HG02884 (cell line): ENCODE measurements at regions not wholly inside any gene's neighbourhood (a gene's known extent, or its start where the extent isn't known, plus 50 kb on each side); places are given as distances from the start of the nearest gene placed in this dataset.
A peak's percentile ranks its signal among the peaks of the same experiment; 100 is the strongest.

ENCODE experiments used
- ATAC-seq: cut with Tn5 transposase; IDR thresholded peaks from one replicate; pipeline ENCODE4 v1.9.1; 2021; ENCODE audit warnings: mild to moderate bottlenecking, moderate library complexity; ENCODE audit not compliant: unreplicated experiment

DNA sequence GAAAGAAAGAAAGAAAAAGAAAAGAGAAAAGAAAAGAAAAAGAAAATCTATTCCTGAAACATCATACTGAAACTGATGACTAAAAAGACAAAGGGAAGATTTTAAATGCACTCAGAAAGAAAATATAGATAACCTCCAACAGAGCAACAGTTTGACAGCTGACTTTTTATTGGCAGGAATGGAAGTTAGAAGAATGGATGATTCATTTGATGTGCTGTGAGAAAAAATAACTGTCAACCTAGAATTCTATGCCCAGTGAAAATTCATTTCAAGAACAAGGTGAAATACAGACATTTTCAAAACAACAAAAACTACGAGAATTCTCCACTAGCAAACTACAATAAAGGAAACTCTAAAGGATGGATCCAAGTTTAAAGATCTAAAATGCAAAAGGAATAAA lies 50.5 kb upstream of the HSPA12A start:
- no peak for ATAC-seq

GRCh38 chr10:116796469-116796868 lies 52.8 kb upstream of the ENO4 start:
- no peak for ATAC-seq

DNA sequence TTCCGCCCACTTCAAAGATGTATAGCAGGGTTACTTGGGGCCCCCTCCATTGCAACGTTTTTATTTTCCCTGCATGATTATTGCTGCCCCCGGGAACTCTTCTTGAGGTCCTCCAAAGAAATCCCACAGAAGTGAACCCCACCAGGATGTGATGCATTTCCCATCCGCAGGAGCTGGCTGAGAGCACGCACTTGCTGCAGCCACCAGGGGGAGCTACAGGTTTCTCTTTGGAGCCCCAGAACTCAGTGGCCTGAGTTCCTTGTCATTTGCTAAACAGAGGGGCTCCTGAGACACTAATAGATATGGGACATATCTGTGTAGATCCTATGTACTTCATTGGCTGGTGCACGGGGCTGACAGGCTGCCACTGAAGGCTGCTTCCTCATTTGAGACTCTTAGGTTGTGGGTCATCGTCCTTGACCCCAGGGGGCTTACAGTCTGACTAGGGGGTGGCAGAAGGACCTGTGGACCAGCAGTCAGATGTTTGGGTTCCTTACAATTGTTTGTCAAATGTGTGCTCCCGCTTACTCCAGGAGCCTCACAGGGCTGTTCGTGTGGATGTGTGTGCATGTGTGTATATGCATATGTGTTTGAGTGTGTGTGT lies 52.3 kb upstream of the ENO4 start:
- peak; percentile 90 for ATAC-seq

DNA sequence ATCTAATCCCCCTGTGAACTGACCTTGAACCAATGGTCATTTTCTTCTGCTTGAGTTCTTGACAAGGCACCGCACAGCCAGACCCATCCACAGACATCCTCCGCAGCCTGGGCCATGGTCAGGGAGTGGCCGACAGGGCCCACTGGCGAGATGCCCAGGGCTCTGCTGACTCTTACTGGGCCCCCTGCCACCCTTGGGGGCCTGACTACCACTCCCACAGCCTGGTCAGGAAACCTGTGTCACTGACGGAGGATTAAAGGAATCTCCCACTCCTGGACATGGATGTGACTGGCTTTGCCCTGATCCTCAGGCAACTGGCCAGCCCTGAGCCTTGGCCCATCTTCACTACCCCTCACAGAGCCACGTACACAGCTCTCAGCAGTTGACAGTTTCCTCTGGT lies 50.4 kb upstream of the ENO4 start:
- ATAC-seq, result no peak
